Upper lobe of right lung (tissue), 1 donor: ENCODE measurements at regions not wholly inside any gene's neighbourhood (a gene's known extent, or its start where the extent isn't known, plus 50 kb on each side); places are given as distances from the start of the nearest gene placed in this dataset.

Experiments
- ATAC-seq: fragments of 200-7000 bp; cut with Tn5 transposase; one replicate; pipeline ENCODE4 v1.9.1; 2020; ENCODE audit warnings: mild to moderate bottlenecking, moderate library complexity
- DNase-seq: peaks from one replicate; pipeline ENCODE4 v3.0.0-alpha.2; 2020
- H3K27ac ChIP-seq: fragments of 200-600 bp; one replicate; pipeline ENCODE4 v1.8.0; 2022
- H3K27me3 ChIP-seq: fragments of 200-600 bp; one replicate; pipeline ENCODE4 v1.8.0; 2022; ENCODE audit warnings: mild to moderate bottlenecking
- H3K36me3 ChIP-seq: fragments of 200-600 bp; one replicate; pipeline ENCODE4 v1.8.0; 2022
- H3K4me1 ChIP-seq: fragments of 200-600 bp; one replicate; pipeline ENCODE4 v1.8.0; 2022
- H3K4me3 ChIP-seq: fragments of 200-600 bp; one replicate; pipeline ENCODE4 v1.8.0; 2022; ENCODE audit warnings: mild to moderate bottlenecking
- H3K9me3 ChIP-seq: fragments of 200-600 bp; one replicate; pipeline ENCODE4 v1.8.0; 2022
- intact Hi-C: fragments of 100-400 bp; cut with DNase I; formaldehyde crosslinking; loops from one replicate; pipeline ENCODE4 v1.11.0; 2022
- TF ChIP-seq, protein P1 (sequence below): fragments of 200-600 bp; IDR thresholded peaks from one replicate; pipeline ENCODE4 v1.8.0; 2022; ENCODE audit warnings: antibody characterized with exemption
- donor health status: DM: no; HTN: yes; CAD: no; lungs with severe emphysema.

GRCh38 chr18:61651145-61651879 is 241.5 kb downstream of the RNF152 start:
- no peak for DNase-seq
- intact Hi-C loops = no loop called here
- H3K27ac ChIP-seq = no peak overlapping the region

DNA sequence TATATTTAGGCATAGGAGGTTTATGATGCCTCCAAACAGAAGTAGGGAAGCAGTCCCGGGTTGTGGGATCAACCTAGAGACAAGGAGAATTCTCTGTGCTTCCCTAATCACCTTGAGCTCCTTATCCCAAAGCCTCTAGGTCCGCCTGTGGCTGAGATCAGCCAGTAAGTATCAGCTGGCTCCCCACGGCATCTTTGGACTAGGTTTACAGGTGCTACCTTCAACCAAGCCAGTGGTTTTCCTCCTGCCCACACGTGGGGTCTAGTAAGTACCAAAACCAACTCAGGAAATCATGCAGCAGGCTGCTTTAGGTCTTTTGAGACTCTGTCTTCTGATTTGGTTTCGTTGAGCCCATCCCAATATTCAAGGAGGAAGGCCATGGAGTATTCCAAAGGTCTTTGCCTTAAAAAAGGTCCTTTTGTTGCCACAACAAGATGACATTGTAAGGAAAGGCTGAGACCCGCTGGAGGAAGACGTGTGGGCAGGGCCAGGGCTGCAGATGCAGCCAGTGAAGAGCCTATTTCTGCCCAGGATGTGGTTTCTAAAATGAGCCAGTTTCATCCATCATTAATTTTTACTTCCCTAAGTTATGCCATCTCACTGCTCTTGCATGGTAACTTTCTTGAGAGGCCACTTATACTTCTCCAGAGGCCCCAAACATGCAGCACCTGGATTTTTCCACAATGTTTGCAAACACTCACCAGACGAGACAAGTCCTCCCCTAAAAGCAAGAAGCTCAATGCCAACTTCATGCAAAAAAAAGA is 248.7 kb downstream of the RNF152 start:
- ATAC-seq = no peak
- TF ChIP-seq, protein P1, sequence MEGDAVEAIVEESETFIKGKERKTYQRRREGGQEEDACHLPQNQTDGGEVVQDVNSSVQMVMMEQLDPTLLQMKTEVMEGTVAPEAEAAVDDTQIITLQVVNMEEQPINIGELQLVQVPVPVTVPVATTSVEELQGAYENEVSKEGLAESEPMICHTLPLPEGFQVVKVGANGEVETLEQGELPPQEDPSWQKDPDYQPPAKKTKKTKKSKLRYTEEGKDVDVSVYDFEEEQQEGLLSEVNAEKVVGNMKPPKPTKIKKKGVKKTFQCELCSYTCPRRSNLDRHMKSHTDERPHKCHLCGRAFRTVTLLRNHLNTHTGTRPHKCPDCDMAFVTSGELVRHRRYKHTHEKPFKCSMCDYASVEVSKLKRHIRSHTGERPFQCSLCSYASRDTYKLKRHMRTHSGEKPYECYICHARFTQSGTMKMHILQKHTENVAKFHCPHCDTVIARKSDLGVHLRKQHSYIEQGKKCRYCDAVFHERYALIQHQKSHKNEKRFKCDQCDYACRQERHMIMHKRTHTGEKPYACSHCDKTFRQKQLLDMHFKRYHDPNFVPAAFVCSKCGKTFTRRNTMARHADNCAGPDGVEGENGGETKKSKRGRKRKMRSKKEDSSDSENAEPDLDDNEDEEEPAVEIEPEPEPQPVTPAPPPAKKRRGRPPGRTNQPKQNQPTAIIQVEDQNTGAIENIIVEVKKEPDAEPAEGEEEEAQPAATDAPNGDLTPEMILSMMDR = no peak
- intact Hi-C loops = no loop called here
- H3K27ac ChIP-seq = no peak overlapping the region
- no peaks in the 10 kb centered on the region for H3K36me3 ChIP-seq
- H3K9me3 ChIP-seq = no peaks in the 10 kb centered on the region
- H3K27me3 ChIP-seq = no peaks in the 10 kb centered on the region
- H3K4me1 ChIP-seq = no peaks in the 10 kb centered on the region
- no peak for DNase-seq
- no peak overlapping the region for H3K4me3 ChIP-seq

More at GRCh38 chr18:61651145-61651879, 241.5 kb downstream of the RNF152 start:
- Histone ChIP-seq H3K27me3 (no peaks in the 10 kb centered on the region), H3K9me3 (no peaks in the 10 kb centered on the region), H3K4me1 (no peaks in the 10 kb centered on the region), H3K4me3 (no peak overlapping the region), H3K36me3 (no peaks in the 10 kb centered on the region)
- ATAC-seq = no peak
- TF ChIP-seq, protein P1 = no peak

DNA sequence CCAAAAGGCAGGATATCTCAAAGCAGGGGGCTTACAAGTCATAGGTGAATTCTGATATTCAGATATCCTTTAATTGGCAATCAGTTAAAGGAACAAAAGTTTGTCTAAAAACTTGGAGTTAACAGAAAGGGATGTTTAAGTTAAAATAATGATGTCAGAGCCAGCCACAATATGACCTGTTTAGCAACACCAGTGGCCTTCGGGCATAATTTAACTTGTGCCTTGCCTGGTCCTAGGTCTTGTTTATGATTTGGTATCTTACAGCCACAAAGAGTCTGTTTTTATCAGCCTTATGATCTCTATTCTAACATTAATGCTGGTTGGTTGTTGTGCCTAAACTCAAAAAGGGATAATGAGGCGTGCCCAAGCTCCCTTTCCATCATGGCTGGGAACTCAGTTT is 252.9 kb downstream of the RNF152 start:
- no peak for ATAC-seq
- no peaks in the 10 kb centered on the region for H3K9me3 ChIP-seq
- no peak for DNase-seq
- peaks cover 9% of the 10 kb centered on the region for H3K4me1 ChIP-seq
- H3K36me3 ChIP-seq = no peaks in the 10 kb centered on the region
- TF ChIP-seq, protein P1 = no peak
- H3K27ac ChIP-seq = no peak overlapping the region
- intact Hi-C loops = loop anchor here (10.0 kb wide), 1 partner anchor 255 kb away; the partner anchor contains the start of gene RNF152
- no peaks in the 10 kb centered on the region for H3K27me3 ChIP-seq
- H3K4me3 ChIP-seq = no peak overlapping the region

DNA sequence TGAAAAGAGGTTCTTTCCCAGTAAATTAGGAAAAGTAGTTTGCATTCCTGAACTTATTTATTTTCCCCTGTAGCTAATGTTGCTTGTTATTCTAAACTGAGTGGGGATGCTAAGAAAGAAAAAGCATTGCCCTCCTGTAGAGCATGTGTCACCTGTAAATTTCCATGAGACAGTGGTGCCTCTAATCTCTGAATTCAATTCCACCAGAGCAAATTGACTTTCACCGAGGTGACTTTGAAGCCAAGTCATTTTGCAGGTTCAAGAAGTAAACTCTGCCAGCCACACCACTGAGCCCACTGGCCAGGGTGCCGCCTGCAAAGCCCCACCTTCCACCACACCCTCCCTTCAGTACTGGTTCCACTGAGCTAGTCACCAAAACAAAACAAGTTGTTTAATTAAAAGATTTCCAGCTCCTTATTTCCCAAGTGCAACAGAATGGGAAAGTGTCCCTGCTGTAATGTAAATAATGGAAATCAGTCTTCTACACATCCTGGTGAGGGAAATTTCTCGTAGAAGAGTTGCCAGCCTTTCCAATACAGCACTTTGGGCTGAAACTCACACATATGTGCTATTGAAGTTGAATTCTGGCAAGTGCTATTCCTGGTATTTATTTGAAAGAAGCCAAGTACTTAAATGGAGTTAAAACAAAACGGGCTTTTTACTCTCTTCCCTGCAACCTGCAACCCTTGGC is 254.8 kb downstream of the RNF152 start:
- TF ChIP-seq, protein P1 = no peak
- peaks cover 9% of the 10 kb centered on the region for H3K4me1 ChIP-seq
- DNase-seq (no peak), ATAC-seq (no peak)
- no peak overlapping the region for H3K4me3 ChIP-seq
- H3K27me3 ChIP-seq = no peaks in the 10 kb centered on the region
- H3K9me3 ChIP-seq = no peaks in the 10 kb centered on the region
- no peaks in the 10 kb centered on the region for H3K36me3 ChIP-seq
- intact Hi-C loops = loop anchor here (10.0 kb wide), 1 partner anchor 257 kb away; the partner anchor contains the start of gene RNF152
- H3K27ac ChIP-seq = no peak overlapping the region

GRCh38 chr18:61637319-61637718 is 255.5 kb downstream of the RNF152 start:
- Histone ChIP-seq H3K27me3 (no peaks in the 10 kb centered on the region), H3K9me3 (no peaks in the 10 kb centered on the region), H3K4me3 (no peak overlapping the region), H3K27ac (no peak overlapping the region), H3K4me1 (peaks cover 9% of the 10 kb centered on the region), H3K36me3 (no peaks in the 10 kb centered on the region)
- TF ChIP-seq, protein P1 = no peak
- no peak for ATAC-seq
- DNase-seq = no peak
- intact Hi-C loops = loop anchor here (10.0 kb wide), 1 partner anchor 257 kb away; the partner anchor contains the start of gene RNF152
